B cell (primary cell): ENCODE measurements at regions not wholly inside any gene's neighbourhood (a gene's known extent, or its start where the extent isn't known, plus 50 kb on each side); places are given as distances from the start of the nearest gene placed in this dataset.

Experiments used
- ATAC-seq: fragments of 200-7000 bp; cut with Tn5 transposase; one replicate; pipeline ENCODE4 v1.10.0; 2021; ENCODE audit warnings: low read depth, mild to moderate bottlenecking, moderate number of reproducible peaks, moderate library complexity
- CTCF ChIA-PET: fragments of 350-600 bp; sonication (Branson Sonifier 250); formaldehyde crosslinking; loops from one replicate; lab custom pipeline; 2021; ENCODE audit warnings: antibody characterized with exemption, inconsistent platforms; lab: Charles Lee
- POLR2A ChIA-PET: fragments of 350-600 bp; sonication (Branson Sonifier 250); formaldehyde crosslinking; loops from one replicate; lab custom pipeline; 2021; ENCODE audit warnings: antibody characterized with exemption; lab: Charles Lee
- DNase-seq: peaks from one replicate; pipeline ENCODE4 v3.0.0; 2013
- H2AFZ ChIP-seq: 2 replicates; pipeline ENCODE4 v1.6.1; 2012; ENCODE audit warnings: mild to moderate bottlenecking, low read depth, low read length; ENCODE audit not compliant: insufficient read depth, poor library complexity, severe bottlenecking
- H3K27ac ChIP-seq, 2 donors: 1 replicate in 1 of 2; 2 replicates in 1 of 2; pipeline ENCODE4 v1.5.1; 2012 to 2013; ENCODE audit warnings: low read length in 2 of 2, mild to moderate bottlenecking in 2 of 2, moderate library complexity in 1 of 2
- H3K27me3 ChIP-seq, 4 experiments: fragments of 200-600 bp in 1 of 4; sonication (generic) in 1 of 4; replicated peaks in 1 of 4; 1 replicate in 2 of 4; 2 replicates in 2 of 4; pipeline versions ENCODE4 v1.6.1 to v1.7.0; 2013 to 2016; ENCODE audit warnings: low read length in 3 of 4, mild to moderate bottlenecking in 2 of 4, mixed read lengths in 1 of 4, moderate library complexity in 1 of 4; ENCODE audit not compliant: insufficient read depth in 4 of 4, control insufficient read depth in 3 of 4; ENCODE audit errors: control extremely low read depth in 1 of 4
- H3K36me3 ChIP-seq, 2 experiments: replicated peaks in 1 of 2; 1 replicate in 1 of 2; 2 replicates in 1 of 2; pipeline versions ENCODE4 v1.6.1 to v1.7.1; 2013; ENCODE audit warnings: low read length in 1 of 2; ENCODE audit not compliant: insufficient read depth in 2 of 2, control insufficient read depth in 1 of 2; ENCODE audit errors: control extremely low read depth in 1 of 2, extremely low read depth in 1 of 2
- H3K4me1 ChIP-seq, 2 donors: fragments of 200-600 bp in 1 of 2; sonication (generic) in 1 of 2; 1 replicate in 1 of 2; 2 replicates in 1 of 2; pipeline versions ENCODE4 v1.5.1 to v1.6.1; 2013 to 2017; ENCODE audit warnings: low read length in 2 of 2; ENCODE audit not compliant: control insufficient read depth in 2 of 2, insufficient read depth in 2 of 2
- H3K4me2 ChIP-seq: replicated peaks from 2 replicates; pipeline ENCODE3; 2012; ENCODE audit warnings: mild to moderate bottlenecking, low read depth, low read length; ENCODE audit not compliant: poor library complexity, severe bottlenecking
- H3K4me3 ChIP-seq, 5 experiments: fragments of 200-600 bp in 1 of 5; sonication (generic) in 1 of 5; 1 replicate in 3 of 5; 2 replicates in 2 of 5; pipeline versions ENCODE4 v1.5.1 to v1.7.0; 2011 to 2016; ENCODE audit warnings: low read length in 4 of 5, mild to moderate bottlenecking in 4 of 5, low read depth in 2 of 5, control low read depth in 1 of 5, moderate library complexity in 1 of 5; ENCODE audit not compliant: insufficient read depth in 1 of 5; ENCODE audit errors: control extremely low read depth in 1 of 5, extremely low read depth in 1 of 5
- H3K79me2 ChIP-seq: fragments of 200-600 bp; sonication (generic); one replicate; pipeline ENCODE4 v1.6.0; 2016; ENCODE audit warnings: low read length; ENCODE audit not compliant: control insufficient read depth, insufficient read depth
- H3K9ac ChIP-seq: fragments of 200-600 bp; sonication (generic); 2 replicates; pipeline ENCODE4 v1.6.1; 2017; ENCODE audit warnings: mild to moderate bottlenecking, low read length, moderate library complexity
- H3K9me3 ChIP-seq, 3 donors: one replicate each; pipeline versions ENCODE4 v1.6.1 to v1.7.1; 2013; ENCODE audit warnings: low read length in 2 of 3; ENCODE audit not compliant: control insufficient read depth in 2 of 3, insufficient read depth in 1 of 3; ENCODE audit errors: control extremely low read depth in 1 of 3
- H4K20me1 ChIP-seq: 2 replicates; pipeline ENCODE4 v1.6.0; 2012; ENCODE audit warnings: mild to moderate bottlenecking, low read length; ENCODE audit not compliant: insufficient read depth, control insufficient read depth, poor library complexity, severe bottlenecking
- H3K27ac Mint-ChIP-seq: one replicate; pipeline ENCODE4 v1.8.0; 2021; ENCODE audit warnings: mixed read lengths
- H3K27me3 Mint-ChIP-seq: one replicate; pipeline ENCODE4 v1.8.0; 2021; ENCODE audit warnings: mixed read lengths
- H3K4me1 Mint-ChIP-seq: one replicate; pipeline ENCODE4 v1.8.0; 2021; ENCODE audit warnings: mixed read lengths
- H3K4me3 Mint-ChIP-seq: one replicate; pipeline ENCODE4 v1.8.0; 2021; ENCODE audit warnings: mixed read lengths
- H3K9me3 Mint-ChIP-seq: one replicate; pipeline ENCODE4 v1.8.0; 2022; ENCODE audit warnings: mixed read lengths; ENCODE audit not compliant: insufficient read depth
- EZH2 ChIP-seq: IDR thresholded peaks from 2 replicates; pipeline ENCODE4 v1.6.1; 2012; ENCODE audit warnings: borderline replicate concordance, low read depth, mild to moderate bottlenecking, moderate library complexity, low read length; ENCODE audit not compliant: insufficient read depth, poor library complexity, severe bottlenecking
- WGBS: methylation state at CpG from one replicate; pipeline ENCODE4 v1.1.5; 2013; ENCODE audit warnings: missing lambda C conversion rate; ENCODE audit not compliant: insufficient coverage; 5-methylcytosine and 5-hydroxymethylcytosine counted together
- intact Hi-C: fragments of 100-400 bp; cut with micrococcal nuclease; formaldehyde crosslinking; loops from one replicate; pipeline ENCODE4 v1.10.0; 2022
- TF ChIP-seq, protein P1 (sequence below): fragments of 200-600 bp; IDR thresholded peaks from one replicate; pipeline ENCODE4 v1.8.0; 2022; ENCODE audit warnings: antibody characterized with exemption, mild to moderate bottlenecking

DNA sequence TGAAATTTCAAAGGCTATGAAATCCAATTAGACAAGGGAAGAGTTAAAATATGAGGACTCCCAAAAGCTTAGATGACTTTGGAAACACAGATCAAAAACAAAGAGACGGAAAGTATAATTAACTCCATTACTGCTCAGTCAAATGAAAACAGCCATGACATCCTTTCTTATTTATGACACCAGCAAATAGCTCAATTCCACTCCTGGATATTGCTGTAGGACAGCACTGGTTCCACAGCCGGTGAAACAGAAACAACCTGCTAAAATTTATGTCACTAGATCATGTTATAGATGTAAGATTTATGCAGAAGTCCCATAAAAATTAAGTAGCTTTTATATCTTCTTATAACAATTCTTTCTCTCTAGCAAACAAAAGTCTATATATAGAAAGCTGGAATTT lies 65.6 kb upstream of the RRP15 start:
- H3K4me1 Mint-ChIP-seq = no peaks in the 10 kb centered on the region
- H3K27me3 ChIP-seq = peaks cover 0 to 8% (median 0%) of the 10 kb centered on the region in 4 experiments
- H3K9ac ChIP-seq = no peak overlapping the region
- no peaks in the 10 kb centered on the region for H3K9me3 ChIP-seq
- WGBS = no CpG with 5 or more reads among the region's 2 CpGs
- H2AFZ ChIP-seq = no peak overlapping the region
- no peak overlapping the region for H3K27ac Mint-ChIP-seq
- H4K20me1 ChIP-seq = no peaks in the 10 kb centered on the region
- H3K9me3 Mint-ChIP-seq = no peaks in the 10 kb centered on the region
- POLR2A ChIA-PET = no interaction called here
- CTCF ChIA-PET = no interaction called here
- TF ChIP-seq, protein P1, sequence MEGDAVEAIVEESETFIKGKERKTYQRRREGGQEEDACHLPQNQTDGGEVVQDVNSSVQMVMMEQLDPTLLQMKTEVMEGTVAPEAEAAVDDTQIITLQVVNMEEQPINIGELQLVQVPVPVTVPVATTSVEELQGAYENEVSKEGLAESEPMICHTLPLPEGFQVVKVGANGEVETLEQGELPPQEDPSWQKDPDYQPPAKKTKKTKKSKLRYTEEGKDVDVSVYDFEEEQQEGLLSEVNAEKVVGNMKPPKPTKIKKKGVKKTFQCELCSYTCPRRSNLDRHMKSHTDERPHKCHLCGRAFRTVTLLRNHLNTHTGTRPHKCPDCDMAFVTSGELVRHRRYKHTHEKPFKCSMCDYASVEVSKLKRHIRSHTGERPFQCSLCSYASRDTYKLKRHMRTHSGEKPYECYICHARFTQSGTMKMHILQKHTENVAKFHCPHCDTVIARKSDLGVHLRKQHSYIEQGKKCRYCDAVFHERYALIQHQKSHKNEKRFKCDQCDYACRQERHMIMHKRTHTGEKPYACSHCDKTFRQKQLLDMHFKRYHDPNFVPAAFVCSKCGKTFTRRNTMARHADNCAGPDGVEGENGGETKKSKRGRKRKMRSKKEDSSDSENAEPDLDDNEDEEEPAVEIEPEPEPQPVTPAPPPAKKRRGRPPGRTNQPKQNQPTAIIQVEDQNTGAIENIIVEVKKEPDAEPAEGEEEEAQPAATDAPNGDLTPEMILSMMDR = no peak
- no peak for TF ChIP-seq EZH2
- no peaks in the 10 kb centered on the region for H3K36me3 ChIP-seq
- H3K4me3 ChIP-seq = no peak overlapping the region
- no peaks in the 10 kb centered on the region for H3K4me1 ChIP-seq
- H3K4me2 ChIP-seq = no peak overlapping the region
- H3K79me2 ChIP-seq = no peaks in the 10 kb centered on the region
- intact Hi-C loops = no loop called here
- H3K27me3 Mint-ChIP-seq = peaks cover 16% of the 10 kb centered on the region
- DNase-seq (no peak), ATAC-seq (no peak)
- no peak overlapping the region for H3K27ac ChIP-seq
- H3K4me3 Mint-ChIP-seq = no peak overlapping the region

DNA sequence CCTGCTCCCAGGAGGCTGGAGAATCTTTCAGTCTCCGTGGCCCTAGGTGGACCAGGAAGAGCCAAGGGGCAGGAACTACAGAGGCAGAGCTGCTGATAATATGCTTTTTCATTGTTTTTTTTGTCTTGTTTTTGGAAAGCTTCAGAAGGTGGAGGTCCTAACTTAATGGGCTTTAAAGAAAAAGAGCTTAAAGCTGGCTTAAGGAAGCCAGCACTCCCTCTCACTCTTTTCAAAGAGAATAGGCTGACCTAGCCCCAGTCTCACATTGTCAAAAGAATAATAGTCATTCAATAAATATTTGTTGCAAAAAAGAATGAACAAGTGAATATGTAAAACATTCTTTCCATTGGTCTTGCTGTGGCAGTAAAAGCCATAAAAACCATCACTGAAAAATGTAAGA lies 61.0 kb upstream of the RRP15 start:
- H3K27ac ChIP-seq = no peak overlapping the region
- no peaks in the 10 kb centered on the region for H3K9me3 ChIP-seq
- H3K79me2 ChIP-seq = no peaks in the 10 kb centered on the region
- intact Hi-C loops = no loop called here
- H2AFZ ChIP-seq = no peak overlapping the region
- no peak for ATAC-seq
- Mint-ChIP-seq H3K4me1 (no peaks in the 10 kb centered on the region), H3K4me3 (no peak overlapping the region), H3K9me3 (no peaks in the 10 kb centered on the region), H3K27ac (no peak overlapping the region), H3K27me3 (peaks cover 7% of the 10 kb centered on the region)
- no peak overlapping the region for H3K9ac ChIP-seq
- H3K4me1 ChIP-seq = no peaks in the 10 kb centered on the region
- no peaks in the 10 kb centered on the region for H3K27me3 ChIP-seq
- no peaks in the 10 kb centered on the region for H3K36me3 ChIP-seq
- TF ChIP-seq, protein P1 = no peak
- TF ChIP-seq EZH2 = no peak
- no CpG with 5 or more reads among the region's 1 CpG for WGBS
- no peak overlapping the region for H3K4me3 ChIP-seq
- no peaks in the 10 kb centered on the region for H4K20me1 ChIP-seq
- DNase-seq = no peak
- CTCF ChIA-PET = no interaction called here
- POLR2A ChIA-PET = no interaction called here
- H3K4me2 ChIP-seq = no peak overlapping the region
